GM19463 (cell line): ENCODE measurements at regions not wholly inside any gene's neighbourhood (a gene's known extent, or its start where the extent isn't known, plus 50 kb on each side); places are given as distances from the start of the nearest gene placed in this dataset.
"Not testable (repeated sequence)": the region's sequence is repeated elsewhere in the genome, so short reads cannot be mapped to it uniquely, and the experiment has no call there.

Source experiments
- ATAC-seq: cut with Tn5 transposase; IDR thresholded peaks from one replicate; pipeline ENCODE4 v1.9.1; 2021; ENCODE audit warnings: mild to moderate bottlenecking, moderate library complexity; ENCODE audit not compliant: unreplicated experiment

DNA sequence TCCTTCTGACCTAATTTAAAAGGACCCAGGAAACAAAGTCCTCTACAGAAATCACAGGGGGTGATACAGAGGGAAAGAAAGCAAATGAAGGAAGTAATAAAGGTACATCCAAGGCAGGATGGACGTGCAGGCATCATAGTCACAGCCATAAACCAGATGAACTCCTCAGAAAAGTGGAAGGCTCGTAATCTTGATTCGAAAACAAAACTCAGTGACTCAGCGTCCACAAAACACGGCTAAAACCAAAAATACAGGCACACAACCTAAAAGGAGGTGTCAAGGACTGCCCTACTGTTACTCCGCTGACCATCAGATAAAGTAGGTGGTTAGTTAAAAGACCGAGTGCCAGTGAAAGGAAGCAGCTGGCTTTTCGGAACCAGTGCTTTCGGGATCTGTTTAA, 81.5 kb downstream of the TRIM69 start:
- ATAC-seq: not testable (repeated sequence)

DNA sequence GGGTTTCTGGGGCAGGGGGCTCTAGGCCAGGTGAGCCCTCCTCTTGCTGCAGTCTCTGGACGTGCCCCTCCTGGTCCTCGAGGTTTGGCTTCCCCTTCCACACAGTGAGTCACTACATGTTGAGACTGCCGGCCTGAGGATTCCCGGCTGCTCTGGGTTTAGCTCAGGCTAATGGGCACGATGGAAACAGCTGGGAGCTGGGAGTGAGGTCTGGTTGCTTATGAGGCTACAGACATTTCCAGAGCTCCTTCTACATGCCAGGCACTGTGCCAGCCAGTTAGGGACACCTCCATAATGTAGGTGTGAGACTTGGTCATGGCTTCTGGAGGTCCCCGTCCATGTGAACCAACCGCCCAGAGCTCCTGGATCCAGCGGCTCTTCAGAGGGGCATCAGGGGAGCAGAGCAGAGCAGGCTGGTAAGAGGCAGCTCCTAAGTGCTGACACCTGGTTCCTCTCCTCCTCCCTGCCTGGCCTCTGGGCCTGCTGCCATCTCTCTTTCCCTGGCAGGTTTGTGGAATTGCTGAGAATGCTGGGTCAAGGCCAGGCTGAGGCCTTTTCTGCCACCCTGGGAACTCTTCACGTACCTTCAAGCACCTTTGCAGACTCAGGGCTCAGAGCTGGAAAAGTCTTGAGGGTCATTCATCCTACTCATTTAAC, 83.1 kb downstream of the TRIM69 start:
- ATAC-seq: not testable (repeated sequence)

DNA sequence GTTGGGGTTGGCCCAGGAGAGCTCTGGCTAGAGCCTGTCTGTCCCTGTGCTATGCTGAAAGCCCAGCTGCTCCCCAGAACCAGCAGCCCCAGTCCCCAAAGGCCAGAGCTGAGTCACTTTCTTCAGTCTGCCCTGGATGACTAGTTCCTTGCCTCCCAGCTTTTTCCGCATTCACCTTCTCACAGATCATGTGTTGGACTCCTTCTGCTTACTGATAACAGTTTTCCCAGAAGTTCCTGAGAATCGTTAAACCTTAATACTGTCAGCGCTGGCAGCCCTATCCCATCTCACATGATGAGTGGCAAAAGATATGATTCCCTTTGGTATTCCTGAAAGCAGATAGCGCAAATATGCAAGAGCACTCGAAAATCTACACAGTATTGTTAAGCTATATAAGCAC, 84.2 kb downstream of the TRIM69 start:
- ATAC-seq: not testable (repeated sequence)

DNA sequence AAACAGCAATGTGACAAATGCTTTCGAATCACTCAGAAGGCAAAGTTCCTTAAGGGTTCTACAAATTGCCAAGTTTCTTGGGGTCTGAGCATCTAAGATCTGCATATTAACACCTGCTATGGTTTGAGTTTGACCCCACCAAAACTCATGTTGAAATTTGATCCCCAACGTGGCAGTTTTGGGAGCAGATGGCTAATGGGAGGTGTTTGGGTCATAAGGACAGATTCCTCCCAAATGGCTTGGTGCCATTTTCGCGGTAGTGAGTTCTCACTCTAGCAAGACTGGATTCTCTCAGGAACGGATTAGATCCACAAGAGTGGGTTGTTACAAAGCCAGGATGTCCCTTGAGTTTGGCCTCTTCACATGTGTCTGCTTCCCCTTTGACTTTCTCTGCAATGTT, 84.6 kb downstream of the TRIM69 start:
- ATAC-seq: not testable (repeated sequence)

DNA sequence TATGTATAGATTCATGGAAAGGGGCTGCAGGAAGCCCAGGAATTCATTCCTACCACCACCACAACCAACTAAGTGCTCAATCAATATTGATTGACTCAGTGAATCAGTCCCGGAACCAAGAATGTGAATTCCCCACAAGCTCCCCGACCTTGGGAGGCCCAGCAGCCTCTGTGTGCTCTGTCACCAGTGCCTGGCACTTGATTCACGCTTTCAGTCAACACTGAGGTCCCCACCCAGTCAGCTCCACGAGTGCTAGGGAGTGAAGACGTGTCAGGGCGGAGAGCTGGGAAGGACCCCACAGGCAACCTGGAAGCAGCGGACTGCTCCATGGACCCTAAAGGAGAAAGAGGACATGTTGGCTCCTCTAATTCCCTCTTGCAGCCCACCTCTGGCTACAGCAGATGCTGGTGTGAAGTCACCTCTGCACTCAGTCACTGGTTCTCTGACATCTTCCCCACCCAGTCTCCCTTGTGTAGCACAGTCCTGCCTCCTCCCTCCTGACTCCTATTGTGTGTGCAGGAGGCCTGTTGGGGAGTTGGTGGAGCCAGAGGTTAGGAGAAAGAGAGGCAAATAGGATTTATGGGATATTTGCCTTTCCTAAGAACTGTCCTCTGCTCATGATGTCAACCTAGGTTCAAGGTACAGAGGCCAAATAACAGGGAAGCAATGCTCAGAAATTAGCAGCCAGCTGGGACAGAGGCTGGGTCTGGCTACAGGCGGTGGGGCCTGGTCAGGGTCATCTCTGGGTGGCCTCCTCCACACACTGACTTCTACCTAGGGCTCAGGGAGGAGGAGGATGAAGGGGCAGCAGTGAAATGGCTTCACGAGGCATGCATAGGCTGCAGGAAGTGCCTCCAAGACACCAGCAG, 88.2 kb downstream of the TRIM69 start:
- ATAC-seq: not testable (repeated sequence)

DNA sequence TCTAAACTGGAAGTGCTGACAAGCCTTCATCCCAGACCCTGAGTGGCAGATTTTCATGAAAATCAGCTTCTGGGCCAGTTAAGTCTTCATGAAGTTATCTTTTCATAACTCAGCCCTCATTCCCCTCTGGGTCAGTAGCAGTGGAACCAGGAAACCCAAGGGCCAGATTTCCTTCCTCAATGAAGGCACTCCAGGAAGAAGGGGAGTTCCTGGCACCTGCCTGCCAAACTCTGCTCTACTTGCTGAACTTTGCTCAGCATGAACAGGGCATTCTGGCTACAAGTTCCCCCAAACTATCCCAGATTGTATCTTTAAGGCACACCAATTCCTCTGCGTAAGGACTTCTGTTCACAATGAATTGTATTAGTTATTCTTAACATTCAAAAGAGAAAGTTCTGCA, 90.3 kb downstream of the TRIM69 start:
- not testable (repeated sequence) for ATAC-seq

DNA sequence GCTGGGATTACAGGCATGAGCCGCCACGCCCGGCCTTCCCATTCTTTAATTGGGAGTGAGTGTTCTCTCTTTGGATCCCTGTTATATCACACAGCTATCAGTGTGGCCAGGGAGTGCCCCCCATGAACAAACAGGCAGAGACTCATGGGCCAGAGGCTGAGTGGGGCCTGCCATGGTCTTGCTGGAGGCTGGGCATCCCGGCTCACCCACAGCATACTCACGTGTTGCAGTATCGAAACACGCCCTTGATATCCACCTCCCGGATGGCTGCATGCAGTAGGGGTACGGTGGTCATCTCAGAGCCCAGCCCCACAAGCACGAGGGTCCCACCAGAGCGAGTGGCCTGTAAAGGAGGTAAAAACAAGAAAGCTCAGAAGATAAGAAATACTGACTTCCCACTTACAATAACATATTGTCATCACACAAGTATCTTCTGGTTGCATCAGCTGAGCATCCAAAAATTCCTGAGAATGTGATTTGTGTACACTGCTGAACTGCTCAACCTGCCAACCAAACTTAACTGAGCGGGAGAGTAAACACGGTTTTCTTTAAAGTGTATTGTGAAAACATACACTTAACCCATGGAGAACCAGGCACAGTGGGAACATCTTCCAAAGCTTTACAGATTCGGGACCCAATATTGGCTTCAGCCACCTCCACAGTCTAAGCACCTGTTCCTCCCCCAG, 92.0 kb downstream of the TRIM69 start:
- not testable (repeated sequence) for ATAC-seq

DNA sequence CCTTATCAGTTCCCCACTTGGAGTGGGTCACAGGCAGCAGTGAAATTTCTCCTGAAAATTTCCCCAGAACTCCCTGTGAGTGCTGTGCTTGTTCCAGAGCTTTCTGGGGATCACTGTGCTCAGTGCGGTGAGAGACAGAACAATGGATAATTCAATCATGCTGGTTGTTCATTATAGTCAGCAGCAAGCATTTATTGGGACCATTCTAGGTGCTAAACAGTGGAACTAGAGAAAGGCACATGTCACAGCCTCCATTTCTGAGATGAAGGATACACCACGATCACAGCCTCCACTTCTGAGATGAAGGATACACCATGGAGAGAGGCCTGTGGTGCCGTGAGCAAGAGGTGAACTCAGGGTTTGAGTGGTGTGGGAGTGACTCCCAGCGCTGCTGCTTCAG, 92.8 kb downstream of the TRIM69 start:
- not testable (repeated sequence) for ATAC-seq

DNA sequence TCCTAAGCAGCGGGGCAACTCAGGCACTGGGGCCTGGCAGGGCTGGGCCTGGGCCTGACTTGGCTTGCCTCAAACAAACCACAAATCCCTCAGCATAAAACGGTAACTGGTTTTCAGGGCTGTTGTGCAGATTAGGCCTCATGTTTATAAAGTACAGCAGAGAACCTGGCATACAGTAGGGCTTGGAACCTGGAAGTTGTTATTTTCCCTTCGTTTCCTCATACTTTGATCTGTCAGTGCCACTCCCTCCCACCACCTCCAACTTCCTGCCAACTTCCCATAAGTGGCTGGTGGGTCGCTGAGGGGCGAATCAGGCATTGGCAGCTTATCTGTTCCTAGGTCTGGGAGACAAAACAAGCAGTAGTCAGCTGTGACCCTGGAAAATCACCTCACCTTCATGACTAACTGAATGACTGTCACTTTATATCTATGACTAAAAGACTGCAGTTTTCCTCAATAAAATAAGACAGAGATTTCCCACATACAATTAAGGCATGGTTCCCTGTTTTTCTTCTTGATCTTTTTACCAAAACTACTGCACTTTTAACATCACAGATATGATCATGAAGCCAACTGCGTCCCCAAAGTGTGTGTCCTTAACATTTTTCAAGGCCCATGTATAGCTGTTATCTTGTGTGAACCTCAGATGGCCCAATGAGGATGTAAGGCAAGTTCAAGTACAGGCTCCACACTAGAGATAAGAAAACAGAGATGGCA, 94.5 kb downstream of the TRIM69 start:
- ATAC-seq: not testable (repeated sequence)

DNA sequence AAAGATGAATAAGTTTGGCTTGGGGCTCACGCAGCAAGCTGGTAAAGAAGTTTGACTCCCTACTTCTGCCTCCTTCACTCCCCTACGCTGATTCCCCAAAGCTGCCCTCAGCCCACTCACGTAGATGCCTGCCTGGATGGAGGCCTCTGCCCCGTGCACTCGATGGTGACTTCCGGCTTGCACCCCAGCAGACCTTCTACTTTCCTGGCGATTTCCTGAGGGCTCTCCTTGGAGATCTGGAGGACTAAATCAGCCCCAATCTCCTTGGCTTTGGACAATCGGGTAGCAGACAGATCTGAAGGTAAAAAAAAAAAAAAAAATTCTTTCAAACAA, 95.0 kb downstream of the TRIM69 start:
- not testable (repeated sequence) for ATAC-seq

DNA sequence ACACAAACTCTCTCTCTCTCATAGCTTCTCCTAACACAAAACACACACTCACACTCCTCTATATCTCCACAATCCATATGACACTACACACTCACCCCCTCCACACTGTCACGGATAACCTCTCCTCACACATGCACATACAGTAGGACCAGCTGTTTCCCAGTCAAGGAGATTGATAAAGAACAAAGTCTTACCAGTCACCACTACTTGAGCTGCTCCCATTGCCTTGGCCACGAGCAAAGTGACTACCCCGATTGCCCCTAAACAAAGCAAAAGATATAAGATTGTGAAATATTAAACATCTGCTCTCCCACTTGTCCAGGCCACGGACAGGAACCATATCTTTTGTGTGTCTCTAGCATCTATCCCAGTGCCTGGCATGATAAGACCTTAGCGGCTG, 95.8 kb downstream of the TRIM69 start:
- not testable (repeated sequence) for ATAC-seq

DNA sequence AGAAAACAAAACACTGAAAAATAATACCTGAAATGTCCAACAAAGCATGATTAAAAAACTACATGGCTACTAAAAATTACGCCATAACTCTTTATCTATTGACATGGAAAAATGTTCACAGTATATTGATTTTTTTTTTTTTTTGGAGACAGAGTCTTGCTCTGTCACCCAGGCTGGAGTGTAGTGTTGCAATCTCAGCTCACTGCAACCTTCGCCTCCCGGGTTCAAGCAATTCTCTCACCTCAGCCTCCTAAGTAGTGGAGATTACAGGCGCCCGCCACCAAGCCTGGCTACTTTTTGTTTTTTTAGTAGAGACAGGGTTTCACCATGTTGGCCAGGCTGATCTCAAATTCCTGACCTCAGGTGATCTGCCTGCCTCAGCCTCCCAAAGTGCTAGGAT, 96.8 kb downstream of the TRIM69 start:
- not testable (repeated sequence) for ATAC-seq

DNA sequence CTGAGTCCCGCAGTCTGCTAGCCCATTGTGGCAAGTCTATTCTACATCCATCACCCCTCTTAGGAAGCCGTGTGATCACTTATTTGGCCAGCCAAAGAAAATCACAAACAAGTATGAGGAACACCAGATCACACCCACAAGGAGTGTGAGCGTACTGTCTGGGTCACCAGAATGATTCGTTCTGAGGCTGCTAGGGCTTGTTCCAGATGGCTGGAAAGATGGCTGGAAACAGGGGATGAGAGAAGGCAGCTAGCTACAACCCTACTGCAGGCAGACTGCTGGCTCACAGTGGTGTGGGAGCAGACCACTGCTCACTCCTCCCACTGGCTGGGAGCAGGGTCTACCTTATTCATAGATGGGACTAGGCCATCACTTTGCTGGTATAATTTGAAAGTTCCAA, 97.4 kb downstream of the TRIM69 start:
- not testable (repeated sequence) for ATAC-seq

DNA sequence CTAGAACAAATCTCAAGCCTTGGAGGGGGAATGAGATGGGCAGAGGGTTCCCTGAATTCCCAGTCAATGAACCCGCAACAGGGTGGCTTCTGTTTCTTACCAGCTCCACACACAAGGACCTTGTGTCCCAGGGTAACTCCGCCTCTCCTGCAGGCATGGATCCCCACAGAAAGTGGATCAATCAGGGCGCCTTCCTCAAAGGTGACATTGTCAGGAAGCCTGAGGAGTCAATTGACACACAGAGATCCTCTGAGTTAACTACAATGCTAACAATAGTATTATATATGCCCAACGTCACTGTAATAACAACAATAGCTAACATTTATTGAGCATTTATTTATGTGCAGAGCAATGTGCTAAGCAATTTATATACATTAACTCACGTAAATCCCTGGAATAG, 98.8 kb downstream of the TRIM69 start:
- ATAC-seq: not testable (repeated sequence)

DNA sequence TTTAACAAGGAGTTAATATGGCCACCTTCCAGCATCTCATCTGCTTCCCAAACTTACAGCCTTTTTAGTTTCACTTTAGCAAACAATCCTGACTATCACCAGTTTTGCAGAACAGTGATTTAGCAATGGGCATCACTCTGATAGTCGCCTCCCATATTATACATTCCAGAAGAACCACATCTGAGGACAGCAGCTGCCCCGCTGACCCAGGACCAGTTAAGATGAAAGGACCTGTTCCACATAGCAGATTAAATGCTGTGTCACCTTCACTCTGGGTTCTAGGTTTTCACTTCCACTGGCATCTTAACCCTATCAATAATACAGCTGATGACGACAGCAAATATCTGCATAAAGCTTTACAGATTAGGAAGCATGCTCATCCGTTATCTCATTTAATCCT, 99.8 kb downstream of the TRIM69 start:
- ATAC-seq: no peak

DNA sequence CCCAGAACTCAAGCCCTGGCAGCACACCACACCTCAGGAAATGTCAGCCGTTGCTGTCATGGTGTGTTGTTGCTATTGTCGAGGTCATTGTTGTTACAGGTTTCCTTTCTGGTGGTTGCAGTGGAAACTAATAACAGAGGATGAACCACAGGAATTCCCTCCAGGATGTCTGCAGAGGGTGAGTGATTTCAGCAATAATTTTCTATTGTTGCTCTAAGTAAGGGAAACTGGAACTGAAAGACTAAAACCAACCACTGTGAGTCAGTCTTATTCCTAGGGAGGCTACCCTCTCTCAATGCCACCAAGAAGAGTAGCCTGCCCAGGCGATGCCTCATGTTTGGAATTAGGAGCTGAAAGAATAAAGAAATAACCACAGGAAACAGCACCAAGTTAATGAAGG, 102.6 kb downstream of the TRIM69 start:
- ATAC-seq: not testable (repeated sequence)

DNA sequence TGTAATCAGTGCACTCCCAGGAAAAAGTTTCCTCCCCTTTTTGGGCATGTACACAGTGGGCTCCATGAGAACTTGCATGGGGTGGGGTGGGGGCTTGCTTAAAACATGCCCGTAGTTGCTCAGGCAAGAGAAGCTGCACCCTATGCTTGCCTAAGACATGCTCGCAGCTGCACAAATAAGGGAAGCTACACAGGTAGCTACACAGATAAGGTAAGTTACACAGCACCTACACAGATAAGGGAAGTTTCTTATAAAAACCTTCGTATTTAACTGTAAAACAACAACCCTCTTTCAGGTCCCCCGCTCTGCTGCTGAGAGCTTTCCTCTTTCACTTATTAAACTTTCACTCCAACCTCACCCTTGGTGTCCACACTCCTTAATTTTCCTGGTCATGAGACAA, 105.4 kb downstream of the TRIM69 start:
- not testable (repeated sequence) for ATAC-seq

DNA sequence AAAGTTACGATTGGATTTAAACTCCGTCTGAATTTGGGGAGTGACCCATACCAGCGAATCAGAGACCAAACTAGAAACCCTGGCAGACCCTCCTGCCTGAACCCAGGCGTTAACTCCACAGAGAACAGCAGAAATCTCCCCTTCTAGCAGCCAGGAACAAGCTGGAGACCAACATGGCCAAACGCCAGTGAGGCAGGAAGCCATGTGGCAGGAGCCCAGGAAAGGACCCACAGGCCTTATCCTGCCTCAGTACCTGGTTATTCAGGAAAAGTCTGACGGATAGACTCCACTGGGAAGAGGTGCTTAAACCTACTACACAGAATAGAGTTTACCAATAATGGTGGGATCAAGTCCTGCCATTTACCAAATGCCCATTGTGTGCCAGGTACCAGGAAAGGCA, 106.6 kb downstream of the TRIM69 start:
- ATAC-seq: not testable (repeated sequence)

DNA sequence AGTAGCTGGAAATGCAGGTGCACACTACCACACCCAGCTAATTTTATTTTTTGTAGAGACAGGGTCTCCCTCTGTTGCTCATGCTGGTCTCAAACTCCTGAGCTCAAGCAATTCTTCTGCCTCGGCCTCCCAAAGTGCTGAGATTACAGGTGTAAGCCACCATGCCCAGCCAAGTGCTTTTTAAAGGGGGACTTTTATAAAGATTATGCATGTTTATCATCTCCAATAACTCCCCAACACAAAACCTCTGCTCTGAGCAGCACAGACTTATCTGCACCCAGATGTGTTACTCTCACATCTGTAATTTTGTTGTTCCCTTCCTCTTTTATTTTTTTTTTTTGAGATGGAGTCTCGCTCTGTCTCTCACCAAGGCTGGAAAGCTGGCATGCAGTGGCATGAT, 108.6 kb downstream of the TRIM69 start:
- not testable (repeated sequence) for ATAC-seq

DNA sequence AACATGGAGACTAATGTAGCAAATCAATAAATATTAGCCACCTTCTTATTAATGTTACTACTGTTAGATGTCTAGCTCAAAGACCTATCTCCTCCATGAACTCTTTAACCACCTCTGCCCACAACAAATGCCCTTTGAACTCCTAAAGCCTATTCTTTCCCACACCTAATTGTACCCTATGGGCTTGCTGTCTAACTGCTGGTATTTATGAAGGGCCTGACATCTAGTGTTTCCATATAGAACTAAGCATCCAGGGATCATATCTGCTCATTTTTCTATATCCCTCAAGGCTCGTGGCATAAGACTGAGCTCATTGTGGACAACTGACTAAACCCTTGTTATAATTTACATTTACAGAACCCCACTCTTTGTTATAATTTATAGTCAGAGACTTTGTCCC, 109.8 kb downstream of the TRIM69 start:
- not testable (repeated sequence) for ATAC-seq

DNA sequence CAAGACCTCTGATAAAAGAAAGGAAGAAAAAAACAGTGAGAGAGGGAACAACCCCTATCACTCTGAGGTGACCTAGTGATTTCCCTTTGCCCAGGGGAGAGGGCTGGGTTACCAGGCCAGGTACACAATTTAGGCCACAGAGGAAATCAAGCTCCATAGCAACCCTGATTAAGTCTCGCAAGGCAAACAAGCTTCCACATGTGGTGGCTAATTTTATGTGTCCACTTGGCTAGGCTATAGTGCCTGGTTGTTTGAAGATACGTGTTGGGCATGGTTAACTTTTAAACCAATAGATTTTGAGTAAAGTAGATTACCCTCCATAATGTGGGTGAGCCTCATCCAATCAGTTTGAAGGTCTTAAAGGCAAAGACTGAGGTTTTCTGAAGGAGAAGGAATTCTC, 108.9 kb upstream of the TERB2 start:
- ATAC-seq: not testable (repeated sequence)
